GM12878 (cell line): ENCODE measurements at regions not wholly inside any gene's neighbourhood (a gene's known extent, or its start where the extent isn't known, plus 50 kb on each side); places are given as distances from the start of the nearest gene placed in this dataset.

Source experiments
- ATAC-seq: fragments of 200-7000 bp; cut with Tn5 transposase; 3 replicates; pipeline ENCODE4 v1.9.1; 2020; ENCODE audit warnings: mild to moderate bottlenecking, moderate library complexity
- BruUV-seq: library from RNA; stranded (reverse); fragments of 400-500 nt; replicated peaks from 2 replicates; lab custom pipeline; 2021; lab: Mats Ljungman, UMichigan
- CTCF ChIA-PET: fragments of 300-600 bp; sonication (Branson Sonifier 250); formaldehyde crosslinking; extraction: SDS; loops from one replicate; lab custom pipeline; 2021; ENCODE audit warnings: inconsistent platforms; lab: Yijun Ruan, JAX
- POLR2A ChIA-PET: fragments of 350-600 bp; formaldehyde crosslinking; extraction: SDS; loops from one replicate; lab custom pipeline; 2021; ENCODE audit warnings: inconsistent platforms; lab: Charles Lee
- RAD21 ChIA-PET: fragments of 300-600 bp; sonication (Branson Sonifier 250); formaldehyde crosslinking; loops from one replicate; lab custom pipeline; 2023; ENCODE audit warnings: antibody characterized with exemption; ENCODE audit not compliant: unreplicated experiment; lab: Charles Lee
- SMC1A ChIA-PET: fragments of 300-600 bp; sonication (Branson Sonifier 250); formaldehyde crosslinking; loops from one replicate; lab custom pipeline; 2023; ENCODE audit not compliant: unreplicated experiment, uncharacterized antibody; lab: Charles Lee
- DNase-seq: peaks from one replicate; pipeline ENCODE4 v3.0.0-alpha.2; 2011; ENCODE audit warnings: low read depth, low spot score
- FAIRE-seq: peaks from 3 replicates; lab custom pipeline; 2011; peaks lifted over from hg19 to GRCh38; lab: Jason Lieb, UNC
- H2AFZ ChIP-seq: 2 replicates; pipeline ENCODE4 v1.6.0; 2011; ENCODE audit warnings: low read depth, low read length, control low read depth; ENCODE audit not compliant: control insufficient read depth
- H3K27ac ChIP-seq: 2 replicates; pipeline ENCODE4 v1.5.1; 2011; ENCODE audit warnings: control low read depth; ENCODE audit not compliant: control insufficient read depth, insufficient read depth
- H3K27me3 ChIP-seq, 2 experiments: replicated peaks in 1 of 2; 2 replicates each; pipeline versions ENCODE4 v1.6.0 to v1.6.1; 2011; ENCODE audit warnings: low read length in 1 of 2; ENCODE audit not compliant: control insufficient read depth in 2 of 2, insufficient read depth in 2 of 2
- H3K36me3 ChIP-seq, 2 experiments: 2 replicates each; pipeline ENCODE4 v1.5.1; 2011; ENCODE audit warnings: low read length in 1 of 2; ENCODE audit not compliant: control insufficient read depth in 2 of 2, insufficient read depth in 2 of 2
- H3K4me1 ChIP-seq: 2 replicates; pipeline ENCODE4 v1.6.1; 2011; ENCODE audit warnings: mild to moderate bottlenecking, low read length, moderate library complexity, mixed read lengths; ENCODE audit not compliant: control insufficient read depth, insufficient read depth
- H3K4me2 ChIP-seq: 2 replicates; pipeline ENCODE4 v1.6.0; 2011; ENCODE audit warnings: control low read depth; ENCODE audit not compliant: control insufficient read depth, insufficient read depth
- H3K4me3 ChIP-seq: fragments of 200-600 bp; sonication (generic); 2 replicates; pipeline ENCODE4 v1.5.1; 2016
- H3K79me2 ChIP-seq: 2 replicates; pipeline ENCODE4 v1.6.0; 2011; ENCODE audit warnings: low read length; ENCODE audit not compliant: control insufficient read depth, insufficient read depth
- H3K9ac ChIP-seq: 2 replicates; pipeline ENCODE4 v1.8.0; 2011; ENCODE audit warnings: low read length, control low read depth, mixed read lengths; ENCODE audit not compliant: control insufficient read depth, insufficient read depth
- H3K9me3 ChIP-seq: replicated peaks from 3 replicates; pipeline ENCODE4 v1.5.1; 2011; ENCODE audit warnings: mild to moderate bottlenecking, low read length; ENCODE audit not compliant: control insufficient read depth, insufficient read depth
- H4K20me1 ChIP-seq: 2 replicates; pipeline ENCODE4 v1.6.0; 2011; ENCODE audit not compliant: control insufficient read depth, insufficient read depth
- ESRRA ChIP-seq: IDR thresholded peaks from 2 replicates; pipeline ENCODE4 v1.6.1; 2012; ENCODE audit warnings: mild to moderate bottlenecking, low read length, improper control_type of control experiment
- PML ChIP-seq: IDR thresholded peaks from 2 replicates; pipeline ENCODE4 v1.6.1; 2012; ENCODE audit warnings: low read length, inconsistent platforms
- SIN3A ChIP-seq: IDR thresholded peaks from 2 replicates; pipeline ENCODE4 v1.6.1; 2012; ENCODE audit warnings: low read depth, low read length, improper control_type of control experiment
- SMAD5 ChIP-seq: IDR thresholded peaks from 2 replicates; pipeline ENCODE4 v1.6.1; 2016; ENCODE audit warnings: antibody characterized with exemption, low read depth
- SP1 ChIP-seq: IDR thresholded peaks from one replicate; pipeline ENCODE4 v1.6.1; 2011; ENCODE audit warnings: low read depth, low read length
- SRF ChIP-seq, 2 experiments: IDR thresholded peaks; 2 replicates each; pipeline ENCODE4 v1.6.1; 2011; ENCODE audit warnings: low read depth in 2 of 2, low read length in 2 of 2, mild to moderate bottlenecking in 1 of 2, moderate library complexity in 1 of 2
- ZBED1 ChIP-seq: IDR thresholded peaks from 2 replicates; pipeline ENCODE4 v1.6.1; 2016; ENCODE audit warnings: borderline replicate concordance
- ZSCAN29 ChIP-seq: fragments of 450-650 bp; IDR thresholded peaks from 2 replicates; pipeline ENCODE4 v1.6.1; 2017; ENCODE audit warnings: mild to moderate bottlenecking, moderate library complexity
- WGBS: methylation state at CpG from one replicate; pipeline ENCODE4 v1.1.6; 2016; ENCODE audit warnings: low lambda C conversion rate; ENCODE audit not compliant: insufficient replicate concordance, insufficient coverage; ENCODE audit errors: missing lambda C conversion rate; 5-methylcytosine and 5-hydroxymethylcytosine counted together
- in situ Hi-C: fragments of 300-500 bp; cut with MboI; formaldehyde crosslinking; loops from 9 replicates; pipeline ENCODE4 v1.14.3; 2018; ENCODE audit warnings: mixed read lengths
- intact Hi-C: fragments of 100-400 bp; cut with micrococcal nuclease; formaldehyde crosslinking; loops from one replicate; pipeline ENCODE4 v1.14.2; 2022; ENCODE audit not compliant: unreplicated experiment
- TF ChIP-seq, protein P1 (sequence below): fragments of 450-650 bp; IDR thresholded peaks from 2 replicates; pipeline ENCODE4 v1.6.1; 2018; ENCODE audit warnings: borderline replicate concordance, mild to moderate bottlenecking; ENCODE audit not compliant: partially characterized antibody
- TF ChIP-seq, protein P2 (sequence below): fragments of 450-650 bp; IDR thresholded peaks from 2 replicates; pipeline ENCODE4 v1.6.1; 2017; ENCODE audit warnings: antibody characterized with exemption, mild to moderate bottlenecking, moderate library complexity
- TF ChIP-seq, protein P3 (sequence below): IDR thresholded peaks from 2 replicates; pipeline ENCODE4 v1.6.1; 2012; ENCODE audit warnings: low read length, inconsistent platforms
- TF ChIP-seq, protein P4 (sequence below): fragments of 450-650 bp; IDR thresholded peaks from 2 replicates; pipeline ENCODE4 v1.6.1; 2017; ENCODE audit warnings: mild to moderate bottlenecking, moderate library complexity

DNA sequence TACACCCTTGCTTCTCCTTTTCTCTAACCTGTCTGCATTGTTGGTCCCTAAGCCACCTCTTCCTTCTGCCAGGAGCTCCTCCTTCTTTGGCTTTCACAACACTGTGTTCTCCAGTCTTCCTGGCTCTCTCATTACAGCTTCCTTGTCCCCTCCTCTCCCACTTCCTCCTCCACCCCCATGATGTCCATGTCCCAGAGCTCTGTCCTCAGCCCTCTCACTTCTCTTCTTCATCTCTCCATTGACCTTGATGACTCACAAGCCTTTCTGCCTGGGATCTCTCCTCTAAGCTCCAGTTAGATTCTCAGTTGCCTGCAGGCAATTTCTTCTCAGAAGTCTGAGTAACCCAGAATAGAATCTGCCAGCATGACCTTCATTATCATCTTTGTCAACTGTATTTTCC lies 100.3 kb upstream of the WASF3 start (continued):
- TF ChIP-seq, protein P1, sequence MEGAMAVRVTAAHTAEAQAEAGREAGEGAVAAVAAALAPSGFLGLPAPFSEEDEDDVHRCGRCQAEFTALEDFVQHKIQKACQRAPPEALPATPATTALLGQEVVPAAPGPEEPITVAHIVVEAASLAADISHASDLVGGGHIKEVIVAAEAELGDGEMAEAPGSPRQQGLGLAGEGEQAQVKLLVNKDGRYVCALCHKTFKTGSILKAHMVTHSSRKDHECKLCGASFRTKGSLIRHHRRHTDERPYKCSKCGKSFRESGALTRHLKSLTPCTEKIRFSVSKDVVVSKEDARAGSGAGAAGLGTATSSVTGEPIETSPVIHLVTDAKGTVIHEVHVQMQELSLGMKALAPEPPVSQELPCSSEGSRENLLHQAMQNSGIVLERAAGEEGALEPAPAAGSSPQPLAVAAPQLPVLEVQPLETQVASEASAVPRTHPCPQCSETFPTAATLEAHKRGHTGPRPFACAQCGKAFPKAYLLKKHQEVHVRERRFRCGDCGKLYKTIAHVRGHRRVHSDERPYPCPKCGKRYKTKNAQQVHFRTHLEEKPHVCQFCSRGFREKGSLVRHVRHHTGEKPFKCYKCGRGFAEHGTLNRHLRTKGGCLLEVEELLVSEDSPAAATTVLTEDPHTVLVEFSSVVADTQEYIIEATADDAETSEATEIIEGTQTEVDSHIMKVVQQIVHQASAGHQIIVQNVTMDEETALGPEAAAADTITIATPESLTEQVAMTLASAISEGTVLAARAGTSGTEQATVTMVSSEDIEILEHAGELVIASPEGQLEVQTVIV, result no peak
- no peak for TF ChIP-seq ZSCAN29
- no peak for TF ChIP-seq SP1
- TF ChIP-seq ZBED1, result no peak
- no peak for TF ChIP-seq ESRRA
- TF ChIP-seq SIN3A, result no peak
- TF ChIP-seq, protein P2, sequence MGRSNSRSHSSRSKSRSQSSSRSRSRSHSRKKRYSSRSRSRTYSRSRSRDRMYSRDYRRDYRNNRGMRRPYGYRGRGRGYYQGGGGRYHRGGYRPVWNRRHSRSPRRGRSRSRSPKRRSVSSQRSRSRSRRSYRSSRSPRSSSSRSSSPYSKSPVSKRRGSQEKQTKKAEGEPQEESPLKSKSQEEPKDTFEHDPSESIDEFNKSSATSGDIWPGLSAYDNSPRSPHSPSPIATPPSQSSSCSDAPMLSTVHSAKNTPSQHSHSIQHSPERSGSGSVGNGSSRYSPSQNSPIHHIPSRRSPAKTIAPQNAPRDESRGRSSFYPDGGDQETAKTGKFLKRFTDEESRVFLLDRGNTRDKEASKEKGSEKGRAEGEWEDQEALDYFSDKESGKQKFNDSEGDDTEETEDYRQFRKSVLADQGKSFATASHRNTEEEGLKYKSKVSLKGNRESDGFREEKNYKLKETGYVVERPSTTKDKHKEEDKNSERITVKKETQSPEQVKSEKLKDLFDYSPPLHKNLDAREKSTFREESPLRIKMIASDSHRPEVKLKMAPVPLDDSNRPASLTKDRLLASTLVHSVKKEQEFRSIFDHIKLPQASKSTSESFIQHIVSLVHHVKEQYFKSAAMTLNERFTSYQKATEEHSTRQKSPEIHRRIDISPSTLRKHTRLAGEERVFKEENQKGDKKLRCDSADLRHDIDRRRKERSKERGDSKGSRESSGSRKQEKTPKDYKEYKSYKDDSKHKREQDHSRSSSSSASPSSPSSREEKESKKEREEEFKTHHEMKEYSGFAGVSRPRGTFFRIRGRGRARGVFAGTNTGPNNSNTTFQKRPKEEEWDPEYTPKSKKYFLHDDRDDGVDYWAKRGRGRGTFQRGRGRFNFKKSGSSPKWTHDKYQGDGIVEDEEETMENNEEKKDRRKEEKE, result no peak

DNA sequence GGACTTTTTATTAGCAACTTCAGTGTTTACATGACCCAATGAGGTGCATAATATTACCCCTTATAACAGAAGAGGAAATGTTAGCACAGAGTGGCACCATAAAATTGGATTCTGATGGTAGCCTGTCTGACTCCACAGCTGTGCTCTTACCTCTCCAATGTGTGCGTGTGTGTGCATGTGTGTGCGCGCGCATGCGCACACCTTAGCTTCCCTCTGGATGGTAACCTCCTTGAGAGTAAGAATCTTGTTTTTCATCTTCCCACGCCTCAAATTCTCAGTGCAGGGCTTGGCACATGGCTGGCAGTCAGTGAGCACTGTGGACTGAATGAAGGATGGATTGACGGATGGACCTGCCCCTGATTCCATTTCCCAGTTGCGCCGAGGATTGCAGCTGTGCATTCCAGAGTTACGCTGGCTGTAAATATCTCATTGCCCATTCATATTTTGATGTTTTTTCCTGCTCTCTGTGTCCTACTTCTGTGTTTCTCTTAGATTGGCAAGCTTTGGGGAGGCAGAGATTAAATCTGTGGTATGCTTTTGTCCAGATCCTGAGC lies 99.2 kb upstream of the WASF3 start:
- H3K36me3 ChIP-seq, result no peaks in the 10 kb centered on the region
- ChIA-PET RAD21 (no interaction called here), SMC1A (no interaction called here), POLR2A (no interaction called here), CTCF (no interaction called here)
- WGBS, result 65% methylated on average over 10 of the region's 10 CpGs
- FAIRE-seq (no peak), ATAC-seq (no peak), DNase-seq (no peak)
- no peaks in the 10 kb centered on the region for H3K4me1 ChIP-seq
- in situ Hi-C loops, result no loop called here
- H3K27me3 ChIP-seq, result no peaks in the 10 kb centered on the region
- H2AFZ ChIP-seq, result no peak overlapping the region
- no peaks in the 10 kb centered on the region for H4K20me1 ChIP-seq
- no TSS peak for BruUV-seq
- no peaks in the 10 kb centered on the region for H3K9me3 ChIP-seq
- no peak overlapping the region for H3K27ac ChIP-seq
- H3K4me3 ChIP-seq, result no peak overlapping the region
- H3K79me2 ChIP-seq, result no peaks in the 10 kb centered on the region
- intact Hi-C loops, result no loop called here
- H3K4me2 ChIP-seq, result no peak overlapping the region
- H3K9ac ChIP-seq, result no peak overlapping the region
- no peak for TF ChIP-seq SMAD5
- TF ChIP-seq PML, result no peak
- TF ChIP-seq, protein P3, sequence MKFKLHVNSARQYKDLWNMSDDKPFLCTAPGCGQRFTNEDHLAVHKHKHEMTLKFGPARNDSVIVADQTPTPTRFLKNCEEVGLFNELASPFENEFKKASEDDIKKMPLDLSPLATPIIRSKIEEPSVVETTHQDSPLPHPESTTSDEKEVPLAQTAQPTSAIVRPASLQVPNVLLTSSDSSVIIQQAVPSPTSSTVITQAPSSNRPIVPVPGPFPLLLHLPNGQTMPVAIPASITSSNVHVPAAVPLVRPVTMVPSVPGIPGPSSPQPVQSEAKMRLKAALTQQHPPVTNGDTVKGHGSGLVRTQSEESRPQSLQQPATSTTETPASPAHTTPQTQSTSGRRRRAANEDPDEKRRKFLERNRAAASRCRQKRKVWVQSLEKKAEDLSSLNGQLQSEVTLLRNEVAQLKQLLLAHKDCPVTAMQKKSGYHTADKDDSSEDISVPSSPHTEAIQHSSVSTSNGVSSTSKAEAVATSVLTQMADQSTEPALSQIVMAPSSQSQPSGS, result no peak
- TF ChIP-seq SRF (IDR thresholded peaks at IDR 0.05; ENCODE audit: low read depth in 2 of 2, low read length in 2 of 2), result no peak
- TF ChIP-seq, protein P4, sequence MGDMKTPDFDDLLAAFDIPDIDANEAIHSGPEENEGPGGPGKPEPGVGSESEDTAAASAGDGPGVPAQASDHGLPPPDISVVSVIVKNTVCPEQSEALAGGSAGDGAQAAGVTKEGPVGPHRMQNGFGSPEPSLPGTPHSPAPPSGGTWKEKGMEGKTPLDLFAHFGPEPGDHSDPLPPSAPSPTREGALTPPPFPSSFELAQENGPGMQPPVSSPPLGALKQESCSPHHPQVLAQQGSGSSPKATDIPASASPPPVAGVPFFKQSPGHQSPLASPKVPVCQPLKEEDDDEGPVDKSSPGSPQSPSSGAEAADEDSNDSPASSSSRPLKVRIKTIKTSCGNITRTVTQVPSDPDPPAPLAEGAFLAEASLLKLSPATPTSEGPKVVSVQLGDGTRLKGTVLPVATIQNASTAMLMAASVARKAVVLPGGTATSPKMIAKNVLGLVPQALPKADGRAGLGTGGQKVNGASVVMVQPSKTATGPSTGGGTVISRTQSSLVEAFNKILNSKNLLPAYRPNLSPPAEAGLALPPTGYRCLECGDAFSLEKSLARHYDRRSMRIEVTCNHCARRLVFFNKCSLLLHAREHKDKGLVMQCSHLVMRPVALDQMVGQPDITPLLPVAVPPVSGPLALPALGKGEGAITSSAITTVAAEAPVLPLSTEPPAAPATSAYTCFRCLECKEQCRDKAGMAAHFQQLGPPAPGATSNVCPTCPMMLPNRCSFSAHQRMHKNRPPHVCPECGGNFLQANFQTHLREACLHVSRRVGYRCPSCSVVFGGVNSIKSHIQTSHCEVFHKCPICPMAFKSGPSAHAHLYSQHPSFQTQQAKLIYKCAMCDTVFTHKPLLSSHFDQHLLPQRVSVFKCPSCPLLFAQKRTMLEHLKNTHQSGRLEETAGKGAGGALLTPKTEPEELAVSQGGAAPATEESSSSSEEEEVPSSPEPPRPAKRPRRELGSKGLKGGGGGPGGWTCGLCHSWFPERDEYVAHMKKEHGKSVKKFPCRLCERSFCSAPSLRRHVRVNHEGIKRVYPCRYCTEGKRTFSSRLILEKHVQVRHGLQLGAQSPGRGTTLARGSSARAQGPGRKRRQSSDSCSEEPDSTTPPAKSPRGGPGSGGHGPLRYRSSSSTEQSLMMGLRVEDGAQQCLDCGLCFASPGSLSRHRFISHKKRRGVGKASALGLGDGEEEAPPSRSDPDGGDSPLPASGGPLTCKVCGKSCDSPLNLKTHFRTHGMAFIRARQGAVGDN, result no peak
